Activated T-helper 1 cell treated with anti-CD3 and anti-CD28 coated beads, Interleukin-12 subunit alpha, Interleukin-12 subunit beta, Interleukin-2, Interleukin-4 antibody, amounts not matched to agents 30 ng/mL and 10 ng/mL and 1 ng/mL, durations not matched to agents 14 hours and 24 hours and 36 hours (primary cell): ENCODE measurements at regions not wholly inside any gene's neighbourhood (a gene's known extent, or its start where the extent isn't known, plus 50 kb on each side); places are given as distances from the start of the nearest gene placed in this dataset.
"Not testable (repeated sequence)": the region's sequence is repeated elsewhere in the genome, so short reads cannot be mapped to it uniquely, and the experiment has no call there.

Experiments
- DNase-seq: peaks from one replicate; pipeline ENCODE4 v3.0.0; 2021; ENCODE audit warnings: low spot score
- H3K27ac Mint-ChIP-seq: one replicate; pipeline ENCODE4 v1.8.0; 2021; ENCODE audit warnings: mild to moderate bottlenecking, mixed read lengths
- H3K27me3 Mint-ChIP-seq: one replicate; pipeline ENCODE4 v1.8.0; 2022; ENCODE audit warnings: mild to moderate bottlenecking, moderate library complexity, mixed read lengths; ENCODE audit not compliant: insufficient read depth
- H3K36me3 Mint-ChIP-seq: one replicate; pipeline ENCODE4 v1.8.0; 2021; ENCODE audit warnings: low read depth, mixed read lengths
- H3K4me1 Mint-ChIP-seq: one replicate; pipeline ENCODE4 v1.8.0; 2021; ENCODE audit warnings: low read depth, mixed read lengths
- H3K4me3 Mint-ChIP-seq: one replicate; pipeline ENCODE4 v1.8.0; 2021; ENCODE audit warnings: mild to moderate bottlenecking, moderate library complexity, mixed read lengths
- H3K9me3 Mint-ChIP-seq: one replicate; pipeline ENCODE4 v1.8.0; 2021; ENCODE audit warnings: mixed read lengths
- intact Hi-C: fragments of 100-400 bp; cut with micrococcal nuclease; formaldehyde crosslinking; loops from one replicate; pipeline ENCODE4 v1.15.1; 2024

DNA sequence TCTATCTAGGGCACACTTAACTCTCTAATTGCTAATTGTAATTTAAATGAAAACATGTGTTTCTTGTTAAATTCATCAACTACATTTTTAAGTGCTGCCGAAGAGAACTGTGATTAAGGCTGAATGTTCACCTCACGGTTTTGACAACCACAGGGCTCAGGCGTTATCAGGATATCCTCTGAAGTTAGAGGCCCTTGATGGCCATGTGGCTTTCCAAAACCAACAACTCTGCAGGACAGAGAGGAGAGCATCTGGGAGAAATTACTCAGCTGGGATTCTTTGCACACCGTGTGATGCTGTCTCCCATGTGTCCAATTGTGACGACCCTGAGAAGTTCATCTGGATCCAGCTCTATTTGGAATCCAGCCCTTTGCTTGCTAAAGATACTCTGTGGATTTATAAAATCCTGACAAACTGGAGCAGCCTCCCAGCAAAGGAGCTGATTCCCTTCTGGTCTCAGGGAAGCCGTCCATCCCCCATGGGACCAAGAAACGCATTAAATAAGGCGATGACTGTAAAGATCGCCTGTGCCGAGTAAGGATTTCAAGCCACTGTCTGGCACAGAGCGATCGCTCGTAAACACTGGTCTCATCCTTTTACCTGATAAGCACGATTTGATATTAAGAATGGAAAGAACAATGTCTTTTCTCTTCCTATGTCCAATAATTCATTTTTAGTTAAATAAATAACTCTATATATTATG is 401.1 kb downstream of the CD83 start:
- intact Hi-C loops = no loop called here
- H3K27me3 Mint-ChIP-seq = no peaks in the 10 kb centered on the region
- H3K4me3 Mint-ChIP-seq = no peak overlapping the region
- no peaks in the 10 kb centered on the region for H3K9me3 Mint-ChIP-seq
- no peak for DNase-seq
- no peak overlapping the region for H3K27ac Mint-ChIP-seq
- no peaks in the 10 kb centered on the region for H3K4me1 Mint-ChIP-seq
- no peaks in the 10 kb centered on the region for H3K36me3 Mint-ChIP-seq

DNA sequence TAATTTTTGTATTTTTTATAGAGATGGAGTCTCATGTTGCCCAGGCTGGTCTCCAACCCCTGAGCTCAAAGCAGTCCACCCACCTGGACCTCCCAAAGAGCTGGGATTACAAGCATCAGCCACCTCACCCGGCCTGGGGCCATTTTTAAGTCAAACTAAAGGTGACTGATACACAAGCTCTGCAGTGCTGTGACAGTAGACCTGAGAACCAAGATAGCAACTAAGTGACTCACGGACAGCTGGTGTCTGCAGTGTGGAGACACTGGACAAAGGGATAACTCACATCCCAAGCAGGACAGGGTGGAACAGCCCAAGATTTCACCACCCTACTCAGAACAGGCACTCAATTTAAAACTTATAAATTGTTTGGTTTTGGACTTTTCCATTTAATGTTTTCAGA is 402.5 kb downstream of the CD83 start:
- DNase-seq = no peak
- H3K36me3 Mint-ChIP-seq = no peaks in the 10 kb centered on the region
- no peaks in the 10 kb centered on the region for H3K4me1 Mint-ChIP-seq
- intact Hi-C loops = no loop called here
- H3K9me3 Mint-ChIP-seq = no peaks in the 10 kb centered on the region
- H3K27me3 Mint-ChIP-seq = no peaks in the 10 kb centered on the region
- no peak overlapping the region for H3K27ac Mint-ChIP-seq
- no peak overlapping the region for H3K4me3 Mint-ChIP-seq

DNA sequence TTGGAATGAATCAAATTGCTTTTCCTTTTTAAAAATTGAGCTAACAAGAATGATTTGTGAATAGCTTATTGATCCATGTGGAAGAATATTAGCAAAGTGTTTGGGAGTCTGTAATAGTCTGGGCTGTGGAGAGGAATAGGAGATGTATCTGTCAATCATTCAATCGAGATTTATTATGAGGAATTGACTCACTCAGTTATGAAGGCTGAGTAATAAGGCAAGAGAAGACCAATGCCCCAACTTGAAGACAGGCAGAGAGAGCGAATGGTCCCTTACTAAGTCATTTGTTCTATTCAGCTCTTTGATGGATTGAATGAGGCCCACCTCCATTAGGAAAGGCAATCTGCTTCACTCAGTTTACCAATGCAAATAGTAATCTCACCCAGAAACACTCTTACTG is 403.0 kb downstream of the CD83 start:
- Mint-ChIP-seq H3K36me3 (no peaks in the 10 kb centered on the region), H3K27ac (no peak overlapping the region), H3K4me3 (no peak overlapping the region), H3K9me3 (no peaks in the 10 kb centered on the region), H3K4me1 (no peaks in the 10 kb centered on the region), H3K27me3 (no peaks in the 10 kb centered on the region)
- intact Hi-C loops = no loop called here
- no peak for DNase-seq

DNA sequence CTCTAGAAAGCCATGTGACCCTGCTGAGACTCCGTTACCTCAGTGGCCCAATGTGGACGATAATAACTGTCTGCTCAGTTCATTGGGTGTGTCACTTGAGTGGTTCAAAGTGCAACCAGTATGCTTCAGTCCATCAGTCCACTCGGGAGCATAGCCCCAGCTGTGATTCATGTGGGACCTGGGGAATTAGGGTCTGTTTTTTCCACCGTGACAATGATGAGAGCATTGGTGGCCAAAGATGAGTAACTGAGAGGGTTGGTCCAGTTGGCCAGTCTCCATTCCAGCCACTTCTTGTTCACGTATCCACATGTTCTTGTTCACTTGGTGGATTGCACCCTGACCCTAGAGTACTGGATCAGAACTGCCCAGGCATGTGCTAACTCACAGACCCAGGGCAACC is 403.6 kb downstream of the CD83 start:
- no peak for DNase-seq
- Mint-ChIP-seq H3K27me3 (no peaks in the 10 kb centered on the region), H3K9me3 (peaks cover 1% of the 10 kb centered on the region), H3K4me1 (no peaks in the 10 kb centered on the region), H3K27ac (no peak overlapping the region), H3K4me3 (no peak overlapping the region), H3K36me3 (no peaks in the 10 kb centered on the region)
- intact Hi-C loops = no loop called here

DNA sequence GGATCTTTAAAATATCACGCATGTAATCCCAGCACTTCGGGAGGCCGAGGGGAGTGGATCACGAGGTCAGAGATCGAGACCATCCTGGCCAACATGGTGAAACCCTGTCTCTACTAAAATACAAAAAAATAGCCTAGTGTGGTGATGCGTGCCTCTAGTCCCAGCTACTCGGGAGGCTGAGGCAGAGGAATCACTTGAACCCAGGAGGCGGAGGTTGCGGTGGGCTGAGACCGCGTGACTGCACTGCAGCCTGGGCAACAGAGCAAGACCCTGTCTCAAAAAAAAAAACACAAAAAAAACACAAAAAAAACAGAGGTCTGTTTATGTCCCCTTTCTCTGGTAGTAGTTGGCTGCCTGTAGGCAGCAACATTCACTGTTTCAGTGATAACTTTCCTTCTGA is 404.3 kb downstream of the CD83 start:
- H3K9me3 Mint-ChIP-seq, H3K36me3 Mint-ChIP-seq, H3K27me3 Mint-ChIP-seq, H3K27ac Mint-ChIP-seq, H3K4me1 Mint-ChIP-seq, H3K4me3 Mint-ChIP-seq, intact Hi-C loops, DNase-seq: not testable (repeated sequence)

DNA sequence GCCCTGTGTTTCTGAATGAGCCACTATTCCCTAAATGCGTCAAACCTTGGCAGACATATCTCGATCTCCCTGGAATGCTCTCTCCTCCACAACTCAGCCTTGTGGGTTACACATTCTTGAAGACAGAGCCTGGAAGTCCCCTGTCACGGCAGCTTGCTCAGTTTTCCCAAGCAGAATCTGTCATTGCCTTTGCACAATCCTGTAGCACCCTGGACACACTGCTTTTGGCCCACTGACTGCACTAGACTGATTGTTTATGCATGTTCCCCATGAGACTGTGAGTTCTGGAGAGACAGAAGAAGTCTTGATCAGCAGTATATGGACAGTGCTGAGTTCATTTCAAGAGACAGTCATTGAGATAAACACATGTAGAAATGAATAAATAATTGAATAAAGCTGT is 406.7 kb downstream of the CD83 start:
- H3K4me3 Mint-ChIP-seq = no peak overlapping the region
- H3K27me3 Mint-ChIP-seq = peaks cover 2% of the 10 kb centered on the region
- peaks cover 4% of the 10 kb centered on the region for H3K36me3 Mint-ChIP-seq
- H3K27ac Mint-ChIP-seq = no peak overlapping the region
- intact Hi-C loops = no loop called here
- no peaks in the 10 kb centered on the region for H3K4me1 Mint-ChIP-seq
- peaks cover 18% of the 10 kb centered on the region for H3K9me3 Mint-ChIP-seq
- DNase-seq = no peak

DNA sequence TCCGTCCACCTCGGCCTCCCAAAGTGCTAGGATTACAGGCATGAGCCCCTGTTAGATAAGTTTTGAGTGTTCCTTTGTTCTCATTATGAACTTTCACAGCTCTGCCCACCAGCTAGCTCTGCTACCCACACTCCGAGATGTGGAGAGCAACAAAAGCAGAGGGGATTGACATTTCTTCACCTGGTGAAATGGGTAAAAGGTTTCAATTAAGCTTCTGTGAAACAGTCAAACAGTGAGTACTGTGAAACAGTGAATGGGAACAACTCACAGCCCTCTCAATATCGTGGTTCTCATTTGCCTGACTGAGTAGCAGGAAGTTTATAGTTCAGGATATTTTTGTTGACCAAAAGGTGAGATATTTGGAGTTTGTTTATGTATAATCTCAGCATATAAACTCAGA is 412.8 kb downstream of the CD83 start:
- H3K36me3 Mint-ChIP-seq = peaks cover 4% of the 10 kb centered on the region
- H3K4me1 Mint-ChIP-seq = peaks cover 5% of the 10 kb centered on the region
- peaks cover 2% of the 10 kb centered on the region for H3K27me3 Mint-ChIP-seq
- H3K27ac Mint-ChIP-seq = no peak overlapping the region
- peaks cover 18% of the 10 kb centered on the region for H3K9me3 Mint-ChIP-seq
- H3K4me3 Mint-ChIP-seq = no peak overlapping the region
- intact Hi-C loops = no loop called here
- DNase-seq = no peak

DNA sequence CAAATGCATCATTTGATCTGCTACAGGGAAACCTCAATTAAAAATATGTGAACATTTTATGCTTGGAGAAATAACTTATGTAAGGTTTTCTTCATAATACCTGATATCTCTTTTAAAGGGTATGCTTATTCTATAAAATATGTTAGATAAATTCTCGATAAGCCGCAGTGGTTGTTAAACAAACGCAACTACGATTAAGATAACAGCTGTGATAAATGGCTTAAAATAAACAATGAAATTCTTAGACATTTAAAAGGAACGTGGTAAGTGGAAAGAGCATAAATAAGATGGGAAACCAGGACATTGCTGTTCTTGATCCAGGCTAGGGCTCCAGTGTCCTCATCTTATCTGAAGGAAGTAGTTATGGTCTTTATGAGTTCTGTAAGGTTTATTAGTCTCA is 415.9 kb downstream of the CD83 start:
- Mint-ChIP-seq H3K9me3 (peaks cover 3% of the 10 kb centered on the region), H3K4me1 (peaks cover 5% of the 10 kb centered on the region), H3K36me3 (no peaks in the 10 kb centered on the region), H3K4me3 (no peak overlapping the region), H3K27me3 (peaks cover 2% of the 10 kb centered on the region), H3K27ac (no peak overlapping the region)
- no peak for DNase-seq
- intact Hi-C loops = no loop called here

DNA sequence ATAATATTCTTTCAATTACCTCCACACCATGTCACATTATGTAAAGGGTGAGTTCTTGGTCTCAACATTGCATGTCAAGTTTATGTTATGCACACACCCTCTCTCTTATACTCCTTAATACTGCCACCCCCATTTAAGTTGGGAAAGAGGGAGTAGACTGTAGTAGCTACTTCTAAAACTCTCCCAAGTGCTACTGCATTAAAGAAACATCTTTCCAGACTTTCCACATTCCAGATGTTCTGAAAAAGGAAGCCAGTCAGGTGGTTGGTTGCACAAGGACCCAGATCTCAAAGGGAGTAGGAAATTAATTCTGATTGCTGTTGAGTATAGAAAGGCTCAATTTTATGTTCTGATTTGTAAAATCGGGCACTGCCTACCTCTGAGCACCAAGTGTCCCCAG is 419.5 kb downstream of the CD83 start:
- H3K4me3 Mint-ChIP-seq = no peak overlapping the region
- H3K36me3 Mint-ChIP-seq = no peaks in the 10 kb centered on the region
- H3K4me1 Mint-ChIP-seq = peaks cover 15% of the 10 kb centered on the region
- H3K9me3 Mint-ChIP-seq = peaks cover 3% of the 10 kb centered on the region
- H3K27ac Mint-ChIP-seq = no peak overlapping the region
- peaks cover 2% of the 10 kb centered on the region for H3K27me3 Mint-ChIP-seq
- intact Hi-C loops = no loop called here
- DNase-seq = no peak

DNA sequence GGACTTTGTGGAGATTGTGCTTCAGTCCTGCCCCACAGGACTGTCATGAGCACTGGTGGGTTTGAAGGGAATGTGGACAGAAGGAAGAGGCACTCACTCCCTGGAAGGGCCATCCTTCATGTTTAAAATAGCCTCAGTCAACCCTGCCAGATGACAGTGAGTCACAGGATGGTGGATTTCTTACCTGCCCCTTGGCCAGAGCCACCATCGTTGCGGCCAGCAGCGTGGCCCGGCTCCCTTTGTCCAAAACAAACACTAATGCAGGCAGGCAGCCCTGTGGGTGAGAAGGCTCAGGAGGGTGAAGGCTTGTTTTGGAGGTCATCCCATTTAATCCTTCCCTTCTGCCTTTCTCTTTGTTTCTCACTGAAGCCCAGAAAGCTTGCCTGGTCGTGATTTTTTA is 422.7 kb downstream of the CD83 start:
- Mint-ChIP-seq H3K27ac (no peak overlapping the region), H3K4me1 (peaks cover 26% of the 10 kb centered on the region), H3K4me3 (no peak overlapping the region), H3K36me3 (no peaks in the 10 kb centered on the region), H3K9me3 (peaks cover 3% of the 10 kb centered on the region), H3K27me3 (peaks cover 2% of the 10 kb centered on the region)
- DNase-seq = no peak
- intact Hi-C loops = loop anchor here (5.0 kb wide), 4 partner anchors 268 to 707 kb away; partner anchors contain the start of gene JARID2

DNA sequence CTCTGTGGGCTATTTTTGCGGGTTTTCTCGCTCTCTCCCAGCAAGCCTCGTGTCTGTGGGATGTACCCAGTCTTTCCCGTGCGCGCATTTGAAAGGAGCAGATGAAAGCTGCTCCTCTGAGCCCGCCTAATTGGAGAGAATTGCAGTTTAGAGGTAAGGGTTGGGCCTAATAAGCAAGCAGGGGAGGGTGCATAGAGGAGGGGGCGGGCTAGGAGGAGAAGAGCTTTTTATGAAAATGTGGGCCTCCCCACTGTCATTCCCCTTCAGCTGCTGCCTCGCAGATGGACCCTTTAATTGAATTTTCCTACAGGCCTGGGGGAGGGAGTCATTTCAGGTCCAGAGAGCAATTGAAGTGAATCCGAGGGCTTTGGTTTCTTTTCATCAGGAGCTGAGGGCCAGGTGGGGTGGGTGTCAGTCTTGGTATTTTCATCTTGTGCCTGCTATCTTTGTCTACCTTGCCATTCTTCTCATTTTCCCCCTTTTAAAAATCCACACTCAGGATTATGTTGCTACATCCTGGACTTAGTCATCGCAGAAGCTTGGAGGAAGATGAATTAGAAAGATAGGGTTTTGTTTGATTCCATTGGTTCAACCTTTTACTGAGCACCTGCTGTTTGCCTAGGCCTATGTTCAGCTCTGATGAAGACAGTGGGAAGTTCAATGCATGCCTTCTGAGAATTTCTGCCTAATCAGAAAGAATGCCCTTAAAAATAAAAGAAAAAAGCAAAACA is 423.4 kb downstream of the CD83 start:
- peaks cover 2% of the 10 kb centered on the region for H3K27me3 Mint-ChIP-seq
- intact Hi-C loops = loop anchor here (5.0 kb wide), 4 partner anchors 269 to 706 kb away; partner anchors contain the start of gene JARID2
- H3K27ac Mint-ChIP-seq = no peak overlapping the region
- H3K9me3 Mint-ChIP-seq = no peaks in the 10 kb centered on the region
- no peak overlapping the region for H3K4me3 Mint-ChIP-seq
- H3K36me3 Mint-ChIP-seq = no peaks in the 10 kb centered on the region
- H3K4me1 Mint-ChIP-seq = peaks cover 26% of the 10 kb centered on the region
- DNase-seq = no peak

DNA sequence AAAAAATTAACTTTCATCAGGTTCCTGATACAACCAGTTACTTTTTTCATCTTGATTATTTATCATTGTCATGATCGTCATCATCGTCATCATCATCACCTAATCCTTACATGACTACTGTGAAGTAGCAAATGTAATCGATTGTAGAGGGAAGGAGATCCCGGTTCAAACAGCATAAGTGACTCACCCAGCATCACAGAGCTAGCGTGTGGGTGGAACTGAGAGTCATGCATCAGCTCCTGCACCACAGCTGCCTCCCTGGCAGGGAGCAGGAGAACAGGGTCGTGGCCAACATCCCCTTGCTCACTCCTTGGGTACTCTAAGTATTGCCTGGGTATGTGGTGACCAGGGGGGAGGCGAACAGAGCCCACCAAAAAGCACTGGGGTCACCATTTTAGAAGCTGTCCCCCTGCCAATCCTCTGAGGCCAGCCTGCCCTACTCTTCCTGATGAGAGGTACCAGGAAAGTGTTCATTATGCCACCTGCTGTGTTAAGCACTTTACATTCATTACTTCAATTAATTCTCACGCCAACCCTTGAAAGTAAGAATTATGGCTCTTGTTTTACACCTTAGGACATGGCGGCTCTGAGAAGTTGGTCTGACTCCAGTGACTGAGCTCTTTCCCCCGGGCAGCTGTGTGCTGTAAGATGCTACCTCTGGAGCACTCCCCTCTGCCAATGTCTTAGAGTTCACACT is 425.2 kb downstream of the CD83 start:
- no peaks in the 10 kb centered on the region for H3K9me3 Mint-ChIP-seq
- DNase-seq = peak; percentile 10
- intact Hi-C loops = loop anchor here (1.0 to 5.0 kb wide), 8 partner anchors 89 to 704 kb away; partner anchors contain the start of gene JARID2
- H3K36me3 Mint-ChIP-seq = no peaks in the 10 kb centered on the region
- H3K27me3 Mint-ChIP-seq = peaks cover 1% of the 10 kb centered on the region
- H3K27ac Mint-ChIP-seq = peak overlapping the region; percentile 64
- H3K4me3 Mint-ChIP-seq = no peak overlapping the region
- H3K4me1 Mint-ChIP-seq = peaks cover 26% of the 10 kb centered on the region

DNA sequence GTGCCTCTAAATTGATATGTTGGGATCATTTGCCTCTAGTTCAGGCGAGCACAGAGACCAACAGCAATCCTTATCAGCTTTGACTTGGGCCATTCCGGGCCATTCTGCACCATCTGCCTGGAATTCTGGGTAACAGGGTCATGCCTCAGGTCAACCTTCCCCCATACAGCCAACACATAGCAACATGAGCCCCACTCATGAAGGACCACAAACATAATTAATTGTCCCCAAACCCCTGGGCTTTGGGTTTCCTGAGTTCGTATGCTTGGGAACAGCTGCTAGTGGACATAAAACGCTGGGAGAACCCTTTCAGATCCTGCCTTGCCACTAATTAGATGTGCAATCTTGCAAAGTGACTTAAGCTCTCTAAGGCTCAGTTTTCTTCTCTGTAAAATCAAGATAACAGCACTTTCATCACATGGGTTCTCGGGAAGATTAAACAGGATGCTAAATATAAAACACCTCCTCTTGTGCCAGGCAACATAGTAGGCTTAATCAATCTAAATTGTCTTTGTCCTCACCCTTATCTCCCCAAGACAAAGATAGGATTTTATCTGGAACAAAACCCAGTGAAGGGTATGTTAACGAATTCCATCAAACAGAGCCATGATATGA is 426.5 kb downstream of the CD83 start:
- H3K27ac Mint-ChIP-seq = no peak overlapping the region
- no peaks in the 10 kb centered on the region for H3K9me3 Mint-ChIP-seq
- H3K4me3 Mint-ChIP-seq = no peak overlapping the region
- peaks cover 26% of the 10 kb centered on the region for H3K4me1 Mint-ChIP-seq
- H3K36me3 Mint-ChIP-seq = no peaks in the 10 kb centered on the region
- intact Hi-C loops = loop anchor here (5.0 kb wide), 4 partner anchors 272 to 703 kb away; partner anchors contain the start of gene JARID2
- no peak for DNase-seq
- H3K27me3 Mint-ChIP-seq = peaks cover 1% of the 10 kb centered on the region
